Breast epithelium (tissue), 3 donors: ENCODE measurements at regions not wholly inside any gene's neighbourhood (a gene's known extent, or its start where the extent isn't known, plus 50 kb on each side); places are given as distances from the start of the nearest gene placed in this dataset.

Experiments
- CTCF ChIP-seq, 3 donors: fragments of 450-650 bp; IDR thresholded peaks; one replicate each; pipeline ENCODE4 v1.5.1; 2016 to 2017; ENCODE audit warnings: antibody characterized with exemption in 3 of 3, mild to moderate bottlenecking in 3 of 3, moderate library complexity in 3 of 3
- POLR2A ChIP-seq: fragments of 450-650 bp; IDR thresholded peaks from one replicate; pipeline ENCODE4 v1.6.1; 2016; ENCODE audit warnings: antibody characterized with exemption, mild to moderate bottlenecking, moderate library complexity

GRCh38 chr4:125370478-125370877, 55.7 kb downstream of the FAT4 start:
- TF ChIP-seq CTCF (IDR thresholded peaks at IDR 0.05) (no peak), POLR2A (no peak)
